HG03457 (cell line): ENCODE measurements at regions not wholly inside any gene's neighbourhood (a gene's known extent, or its start where the extent isn't known, plus 50 kb on each side); places are given as distances from the start of the nearest gene placed in this dataset.
"Not testable (repeated sequence)": the region's sequence is repeated elsewhere in the genome, so short reads cannot be mapped to it uniquely, and the experiment has no call there.

ENCODE experiments used
- ATAC-seq: cut with Tn5 transposase; IDR thresholded peaks from one replicate; pipeline ENCODE4 v1.9.1; 2021; ENCODE audit warnings: moderate number of reproducible peaks; ENCODE audit not compliant: unreplicated experiment

- not testable (repeated sequence) for ATAC-seq
Measured at GRCh38 chr21:10366210-10366609, 155.2 kb upstream of the TPTE start.

- not testable (repeated sequence) for ATAC-seq
Measured at GRCh38 chr21:10367586-10367985, 153.8 kb upstream of the TPTE start.

DNA sequence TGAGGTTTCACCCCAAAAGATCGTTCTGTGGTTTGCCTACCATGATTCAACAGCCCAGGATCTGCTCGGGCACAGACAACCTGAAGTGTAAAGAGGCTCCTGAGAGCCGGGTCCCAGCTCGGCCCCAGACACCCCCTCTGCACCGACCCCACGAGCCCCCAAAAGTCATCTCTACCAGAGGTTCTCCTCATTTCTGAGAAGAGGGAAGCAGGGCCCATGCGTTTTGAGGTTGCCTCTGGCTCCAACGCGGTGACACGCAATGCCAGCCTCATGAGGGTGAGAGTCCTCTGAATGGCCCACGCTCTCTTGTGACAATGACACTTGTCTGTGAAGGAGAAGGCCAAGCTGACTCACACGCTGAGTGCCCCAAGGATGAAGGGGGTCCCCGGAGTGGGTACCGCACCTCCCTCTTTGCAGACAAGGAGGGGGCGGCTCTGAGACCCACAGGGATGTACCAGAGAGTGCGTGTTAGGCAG is 153.0 kb upstream of the TPTE start:
- not testable (repeated sequence) for ATAC-seq

DNA sequence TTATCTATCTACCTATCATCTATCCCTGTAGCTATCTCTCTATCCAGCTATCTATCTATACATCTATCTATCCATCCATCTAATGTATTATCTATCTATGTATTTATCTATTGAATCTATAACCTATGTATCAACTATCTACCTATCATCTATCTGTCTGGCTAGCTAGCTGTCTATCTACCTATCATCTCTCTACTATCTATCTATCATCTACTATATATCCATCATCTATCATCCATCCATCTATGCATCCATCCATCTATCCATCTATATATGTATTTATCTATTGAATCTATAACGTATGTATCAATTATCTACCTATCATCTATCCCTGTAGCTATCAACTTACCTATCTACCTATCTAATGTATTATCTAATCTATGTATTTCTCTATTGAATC is 152.1 kb upstream of the TPTE start:
- ATAC-seq: not testable (repeated sequence)

DNA sequence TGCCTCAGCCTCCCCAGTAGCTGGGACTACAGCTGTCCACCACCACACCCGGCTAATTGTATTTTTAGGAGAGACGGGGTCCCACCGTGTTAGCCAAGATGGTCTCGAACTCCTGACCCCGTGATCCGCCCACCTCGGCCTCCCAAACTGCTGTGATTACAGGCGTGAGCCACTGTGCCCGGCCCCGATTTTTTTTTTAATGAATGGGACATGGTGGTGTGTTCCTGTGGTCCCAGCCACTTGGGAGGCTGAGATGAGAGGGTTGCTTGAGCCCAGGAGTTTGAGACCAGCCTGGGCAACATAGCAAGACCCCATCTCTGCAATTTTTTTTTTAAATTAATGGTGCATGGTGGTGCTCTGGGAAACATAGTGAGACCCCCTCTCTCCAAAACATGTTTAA is 143.6 kb upstream of the TPTE start:
- ATAC-seq: not testable (repeated sequence)

- not testable (repeated sequence) for ATAC-seq
Measured at GRCh38 chr21:10379816-10380215, 141.6 kb upstream of the TPTE start.

- ATAC-seq: not testable (repeated sequence)
Measured at GRCh38 chr21:10381687-10382060, 139.7 kb upstream of the TPTE start.

GRCh38 chr21:10382135-10382534 is 139.2 kb upstream of the TPTE start:
- not testable (repeated sequence) for ATAC-seq

GRCh38 chr21:10382580-10382979 is 138.8 kb upstream of the TPTE start:
- ATAC-seq: not testable (repeated sequence)

DNA sequence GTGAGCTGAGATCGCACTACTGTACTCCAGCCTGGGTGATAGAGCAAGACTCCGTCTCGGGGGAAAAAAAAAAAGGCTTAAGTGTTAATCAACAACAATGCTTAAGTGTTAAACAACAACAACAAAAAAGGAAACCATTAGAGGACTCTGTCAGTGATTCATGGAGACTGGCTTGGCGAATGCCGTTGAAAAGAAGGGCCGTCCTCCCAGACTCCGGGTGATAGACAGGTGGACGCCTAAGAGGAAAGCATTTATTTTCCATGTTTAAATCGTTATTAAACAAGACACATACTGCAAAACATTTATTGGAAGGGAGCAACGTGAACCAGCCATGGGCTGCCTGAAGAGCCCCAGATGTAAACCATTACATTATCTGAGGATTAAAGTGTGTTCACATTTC is 137.8 kb upstream of the TPTE start:
- not testable (repeated sequence) for ATAC-seq

DNA sequence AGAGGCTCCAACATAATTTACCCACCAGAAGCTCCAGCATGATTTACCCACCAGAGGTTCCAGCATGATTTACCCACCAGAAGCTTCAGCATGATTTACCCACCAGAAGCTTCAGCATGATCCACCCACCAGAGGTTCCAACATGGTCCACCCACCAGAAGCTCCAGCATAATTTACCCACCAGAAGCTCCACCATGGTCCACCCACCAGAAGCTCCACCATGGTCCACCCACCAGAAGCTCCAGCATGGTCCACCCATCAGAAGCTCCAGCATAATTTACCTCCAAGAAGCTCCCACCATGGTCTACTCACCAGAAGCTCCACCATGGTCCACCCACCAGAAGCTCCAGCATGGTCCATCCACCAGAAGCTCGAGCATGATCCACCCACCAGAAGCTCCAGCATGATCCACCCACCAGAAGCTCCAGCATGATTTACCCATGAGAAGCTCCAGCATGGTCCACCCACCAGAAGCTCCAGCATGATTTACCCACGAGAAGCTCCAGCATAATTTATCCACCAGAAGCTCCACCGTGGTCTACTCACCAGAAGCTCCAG is 137.0 kb upstream of the TPTE start:
- ATAC-seq: not testable (repeated sequence)

DNA sequence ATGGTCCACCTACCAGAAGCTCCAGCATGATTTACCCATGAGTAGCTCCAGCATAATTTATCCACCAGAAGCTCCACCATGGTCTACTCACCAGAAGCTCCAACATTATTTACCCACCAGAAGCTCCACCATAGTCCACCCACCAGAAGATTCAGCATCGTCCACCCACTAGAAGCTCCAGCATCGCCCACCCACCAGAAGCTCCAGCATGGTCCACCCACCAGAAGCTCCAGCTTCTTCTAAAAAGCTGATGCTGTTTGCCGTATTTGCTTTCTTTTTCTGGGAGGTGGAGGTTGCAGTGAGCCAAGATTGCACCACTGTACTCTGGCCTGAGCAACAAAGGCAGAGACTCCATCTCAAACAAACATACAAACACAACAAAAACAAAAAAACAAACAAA is 136.2 kb upstream of the TPTE start:
- ATAC-seq: not testable (repeated sequence)

DNA sequence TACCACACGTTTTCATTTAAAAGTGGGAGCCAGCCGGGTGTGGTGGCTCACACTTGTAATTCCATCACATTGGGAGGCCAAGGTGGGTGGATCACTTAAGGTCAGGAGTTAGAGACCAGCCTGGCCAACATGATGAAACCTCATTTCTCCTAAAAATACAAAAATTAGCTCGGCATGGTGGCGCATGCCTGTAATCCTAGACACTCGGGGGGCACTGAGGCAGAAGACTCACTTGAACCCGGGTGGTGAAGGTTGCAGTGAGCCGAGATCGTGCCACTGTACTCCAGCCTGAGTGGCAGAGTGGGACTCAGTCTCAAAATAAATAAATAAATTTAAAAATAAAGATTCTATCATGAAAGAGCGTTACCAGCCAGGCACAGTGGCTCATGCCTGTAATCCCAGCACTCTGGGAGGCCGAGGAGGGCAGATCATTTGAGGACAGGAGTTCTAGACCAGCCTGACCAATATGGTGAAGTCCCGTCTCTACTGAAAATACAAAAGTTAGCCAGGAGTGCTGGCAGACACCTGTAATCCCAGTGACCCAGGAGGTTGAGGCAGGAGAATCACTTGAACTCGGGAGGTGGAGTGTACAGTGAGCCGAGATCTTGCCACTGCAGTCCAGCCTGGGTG is 135.4 kb upstream of the TPTE start:
- ATAC-seq: not testable (repeated sequence)

- not testable (repeated sequence) for ATAC-seq
Measured at GRCh38 chr21:10387692-10388450, 133.5 kb upstream of the TPTE start.

DNA sequence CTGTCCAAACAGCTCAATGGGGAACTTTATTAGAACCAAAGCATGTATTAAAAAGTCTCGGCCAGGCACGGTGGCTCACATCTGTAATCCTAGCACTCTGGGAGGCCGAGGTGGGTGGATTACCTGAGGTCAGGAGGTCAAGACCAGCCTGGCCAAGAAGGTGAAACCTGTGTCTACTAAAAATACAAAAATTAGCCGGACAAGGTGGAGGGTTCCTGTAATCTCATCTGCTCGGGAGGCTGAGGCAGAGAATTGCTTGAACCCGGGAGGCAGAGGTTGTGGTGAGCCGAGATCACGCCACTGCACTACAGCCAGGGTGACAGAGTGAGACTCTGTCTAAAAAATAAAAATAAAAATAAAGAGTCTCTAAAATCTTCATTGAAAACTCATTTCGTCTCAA is 132.8 kb upstream of the TPTE start:
- not testable (repeated sequence) for ATAC-seq

DNA sequence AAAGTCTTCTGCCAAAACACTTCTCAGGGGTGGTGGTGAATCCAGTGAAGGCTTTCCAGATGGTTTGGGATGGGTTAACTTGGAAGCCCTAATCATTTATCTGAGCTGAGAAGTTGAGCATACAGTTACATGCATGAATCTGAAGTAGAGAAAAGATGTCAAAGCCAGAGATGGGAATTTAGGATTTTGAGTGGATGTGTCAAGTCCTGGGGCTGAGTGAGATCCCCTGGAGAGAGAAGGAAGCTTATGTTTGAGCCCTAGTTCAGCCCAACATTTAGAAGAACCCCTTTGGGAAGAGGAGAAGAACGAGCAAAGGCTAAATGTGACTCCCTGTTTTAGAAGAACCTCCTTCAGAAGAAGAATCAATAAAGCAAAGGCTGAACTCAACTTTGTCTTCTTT is 129.1 kb upstream of the TPTE start:
- ATAC-seq: not testable (repeated sequence)

GRCh38 chr21:10395963-10396362 is 125.4 kb upstream of the TPTE start:
- ATAC-seq: not testable (repeated sequence)

DNA sequence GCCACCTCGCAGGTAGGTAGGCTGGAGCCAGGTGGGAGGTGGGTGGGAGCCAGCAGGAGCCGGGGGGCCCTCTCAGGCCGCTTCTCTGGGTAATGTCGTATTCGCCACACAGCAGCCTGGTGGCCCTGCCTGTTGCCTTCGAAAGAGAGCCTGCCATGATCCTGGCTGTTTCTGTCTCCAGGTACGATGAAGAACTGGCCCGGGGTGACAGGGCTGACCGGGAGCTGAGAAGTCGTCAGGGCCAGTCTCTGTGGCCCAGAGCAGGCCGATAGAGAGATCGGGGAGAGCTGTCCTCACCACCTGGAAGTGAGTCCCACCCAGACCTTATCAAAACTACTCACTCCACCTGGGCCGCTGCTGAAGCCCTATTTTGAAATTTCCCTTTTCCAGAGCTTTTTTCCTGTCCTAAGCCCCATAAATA is 123.9 kb upstream of the TPTE start:
- not testable (repeated sequence) for ATAC-seq

- not testable (repeated sequence) for ATAC-seq
Measured at GRCh38 chr21:10398692-10399489, 122.5 kb upstream of the TPTE start.

- not testable (repeated sequence) for ATAC-seq
Measured at GRCh38 chr21:10400622-10401361, 120.6 kb upstream of the TPTE start.
